Left lobe of liver (tissue), 2 donors: ENCODE measurements at regions not wholly inside any gene's neighbourhood (a gene's known extent, or its start where the extent isn't known, plus 50 kb on each side); places are given as distances from the start of the nearest gene placed in this dataset.
"Not testable (repeated sequence)": the region's sequence is repeated elsewhere in the genome, so short reads cannot be mapped to it uniquely, and the experiment has no call there.

Experiments used
- ATAC-seq: fragments of 200-7000 bp; cut with Tn5 transposase; one replicate; pipeline ENCODE4 v1.9.1; 2020; ENCODE audit warnings: mild to moderate bottlenecking, moderate library complexity
- DNase-seq: peaks from one replicate; pipeline ENCODE4 v3.0.0-alpha.2; 2020; ENCODE audit warnings: low spot score
- donor health status: DM: no; HTN: no; CAD: no; lungs with moderate emphysema.
- donor health status: DM: no; HTN: yes; CAD: no.

GRCh38 chr20:55540486-55540885 is 464.8 kb downstream of the CBLN4 start:
- no peak for ATAC-seq

GRCh38 chr20:55540013-55540412 is 465.3 kb downstream of the CBLN4 start:
- no peak for ATAC-seq
- no peak for DNase-seq

More at GRCh38 chr20:55540486-55540885, 464.8 kb downstream of the CBLN4 start:
- DNase-seq, result no peak

GRCh38 chr20:55538261-55538908 is 466.9 kb downstream of the CBLN4 start:
- DNase-seq, result no peak
- ATAC-seq, result no peak

- DNase-seq, result no peak
- no peak for ATAC-seq
These were observed 470.0 kb downstream of the CBLN4 start for GRCh38 chr20:55535366-55535765.

GRCh38 chr20:55533632-55534031 is 471.7 kb downstream of the CBLN4 start:
- DNase-seq (no peak), ATAC-seq (no peak)

GRCh38 chr20:55530763-55531162 is 474.6 kb downstream of the CBLN4 start:
- no peak for DNase-seq
- ATAC-seq, result no peak

GRCh38 chr20:55528482-55528881 is 476.8 kb downstream of the CBLN4 start:
- ATAC-seq (no peak), DNase-seq (no peak)

GRCh38 chr20:55522296-55522815 is 483.0 kb downstream of the CBLN4 start:
- no peak for ATAC-seq
- DNase-seq, result no peak

GRCh38 chr20:55517584-55517983 is 487.7 kb downstream of the CBLN4 start:
- not testable (repeated sequence) for DNase-seq, ATAC-seq

GRCh38 chr20:55515832-55516231 is 489.5 kb downstream of the CBLN4 start:
- no peak for DNase-seq
- no peak for ATAC-seq

- DNase-seq, result no peak
- no peak for ATAC-seq
These were observed 490.8 kb downstream of the CBLN4 start for GRCh38 chr20:55514531-55514930.

- DNase-seq (no peak), ATAC-seq (no peak)
These were observed 491.4 kb downstream of the CBLN4 start for GRCh38 chr20:55513954-55514353.

GRCh38 chr20:55500130-55500529 is 505.2 kb downstream of the CBLN4 start:
- DNase-seq (no peak), ATAC-seq (no peak)

GRCh38 chr20:55488593-55488992 is 516.7 kb downstream of the CBLN4 start:
- DNase-seq, result no peak
- ATAC-seq, result no peak

GRCh38 chr20:55478724-55479450 is 526.4 kb downstream of the CBLN4 start:
- ATAC-seq, result peak; percentile 45

GRCh38 chr20:55472704-55473103 is 532.6 kb downstream of the CBLN4 start:
- DNase-seq (no peak), ATAC-seq (no peak)

More at GRCh38 chr20:55478724-55479450, 526.4 kb downstream of the CBLN4 start:
- DNase-seq, result no peak

- DNase-seq (peak; percentile 46), ATAC-seq (peak; percentile 96)
These were observed 534.0 kb downstream of the CBLN4 start for GRCh38 chr20:55471052-55472006.

GRCh38 chr20:55469074-55469473 is 536.2 kb downstream of the CBLN4 start:
- no peak for DNase-seq
- no peak for ATAC-seq

GRCh38 chr20:55461519-55461918 is 543.8 kb downstream of the CBLN4 start:
- DNase-seq (no peak), ATAC-seq (no peak)

- no peak for ATAC-seq
- DNase-seq, result no peak
These were observed 548.9 kb downstream of the CBLN4 start for GRCh38 chr20:55456316-55456940.

- DNase-seq (no peak), ATAC-seq (no peak)
These were observed 556.2 kb downstream of the CBLN4 start for GRCh38 chr20:55449091-55449490.
